ENCODE measurements at regions not wholly inside any gene's neighbourhood (a gene's known extent, or its start where the extent isn't known, plus 50 kb on each side); places are given as distances from the start of the nearest gene placed in this dataset.

DNA sequence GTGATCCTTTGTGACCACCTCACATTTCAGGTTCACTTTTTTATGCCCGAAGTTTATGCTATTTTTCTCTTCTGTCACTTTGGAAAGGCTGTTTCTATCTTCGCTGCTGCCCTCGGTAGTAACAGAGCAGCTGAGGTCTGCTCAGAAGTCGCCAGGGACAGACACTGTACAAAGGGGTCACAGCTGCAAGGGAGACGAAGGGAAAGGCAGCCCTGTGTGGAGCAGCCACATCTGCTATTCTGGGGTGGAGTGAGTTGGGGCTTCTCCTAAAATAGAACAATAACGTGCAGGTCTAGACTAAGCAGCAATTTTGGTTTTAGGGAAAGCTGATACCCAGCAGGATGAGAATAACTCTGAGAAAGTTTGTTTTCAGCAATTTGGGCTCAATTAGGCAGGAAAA, 72.5 kb downstream of the ACTL7B start:
- TF ChIP-seq YY1 (IDR thresholded peaks at IDR 0.05; ENCODE audit: insufficient read depth, insufficient read length), result no peak
- no peak for TF ChIP-seq SUZ12 (IDR thresholded peaks at IDR 0.05; ENCODE audit: extremely low read depth, insufficient read depth, insufficient read length)

Measured in NT2/D1 (cell line).